ENCODE measurements at regions not wholly inside any gene's neighbourhood (a gene's known extent, or its start where the extent isn't known, plus 50 kb on each side); places are given as distances from the start of the nearest gene placed in this dataset.

DNA sequence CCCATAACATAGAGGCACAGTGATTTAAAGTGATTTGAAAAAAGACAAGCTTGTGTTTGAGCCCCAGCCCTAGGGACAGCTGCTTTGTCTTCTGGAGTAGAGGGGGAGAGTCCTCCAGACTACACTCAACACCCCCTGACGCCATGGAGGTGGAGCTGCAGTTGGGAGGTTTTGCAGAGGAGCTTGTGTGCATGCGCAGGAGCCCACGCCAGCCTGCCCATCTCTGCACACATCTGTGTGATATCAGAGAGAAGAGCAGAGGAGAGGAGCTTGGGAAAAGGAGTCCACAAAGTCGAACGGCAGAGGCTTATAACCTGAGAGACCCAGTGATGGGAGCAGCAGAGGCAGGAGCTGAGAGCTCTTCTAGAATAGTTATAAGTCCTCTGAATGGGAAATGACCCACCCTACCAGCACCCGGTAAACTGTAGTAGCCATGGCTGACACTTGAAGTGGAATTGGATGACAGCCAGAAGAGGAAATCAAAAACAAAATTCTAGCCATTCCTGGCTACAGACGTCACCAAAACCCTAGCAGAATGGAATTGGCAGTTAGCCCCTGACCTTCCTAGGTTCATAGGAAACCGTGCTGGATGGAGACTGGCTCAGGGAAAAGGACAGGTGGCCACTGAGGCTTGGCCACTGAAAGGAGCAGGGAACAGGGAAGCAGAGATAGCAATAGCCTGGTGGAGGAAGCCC lies 185.1 kb upstream of the VASH1 start:
- TF ChIP-seq POLR2AphosphoS5 (IDR thresholded peaks at IDR 0.05; ENCODE audit: insufficient read depth in 1 of 2, low read depth in 1 of 2): no peak
- TF ChIP-seq POLR2A (IDR thresholded peaks at IDR 0.05): no peak
- TF ChIP-seq, protein P1, sequence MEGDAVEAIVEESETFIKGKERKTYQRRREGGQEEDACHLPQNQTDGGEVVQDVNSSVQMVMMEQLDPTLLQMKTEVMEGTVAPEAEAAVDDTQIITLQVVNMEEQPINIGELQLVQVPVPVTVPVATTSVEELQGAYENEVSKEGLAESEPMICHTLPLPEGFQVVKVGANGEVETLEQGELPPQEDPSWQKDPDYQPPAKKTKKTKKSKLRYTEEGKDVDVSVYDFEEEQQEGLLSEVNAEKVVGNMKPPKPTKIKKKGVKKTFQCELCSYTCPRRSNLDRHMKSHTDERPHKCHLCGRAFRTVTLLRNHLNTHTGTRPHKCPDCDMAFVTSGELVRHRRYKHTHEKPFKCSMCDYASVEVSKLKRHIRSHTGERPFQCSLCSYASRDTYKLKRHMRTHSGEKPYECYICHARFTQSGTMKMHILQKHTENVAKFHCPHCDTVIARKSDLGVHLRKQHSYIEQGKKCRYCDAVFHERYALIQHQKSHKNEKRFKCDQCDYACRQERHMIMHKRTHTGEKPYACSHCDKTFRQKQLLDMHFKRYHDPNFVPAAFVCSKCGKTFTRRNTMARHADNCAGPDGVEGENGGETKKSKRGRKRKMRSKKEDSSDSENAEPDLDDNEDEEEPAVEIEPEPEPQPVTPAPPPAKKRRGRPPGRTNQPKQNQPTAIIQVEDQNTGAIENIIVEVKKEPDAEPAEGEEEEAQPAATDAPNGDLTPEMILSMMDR (IDR thresholded peaks at IDR 0.05): no peak
- H3K36me3 ChIP-seq: no peaks in the 10 kb centered on the region
- H3K4me3 ChIP-seq: no peak overlapping the region
- intact Hi-C loops (cut with DNase I): no loop called here
- H3K27ac ChIP-seq: no peak overlapping the region
- no peaks in the 10 kb centered on the region for H3K27me3 ChIP-seq
- no peaks in the 10 kb centered on the region for H3K4me1 ChIP-seq
- no peaks in the 10 kb centered on the region for H3K9me3 ChIP-seq
- DNase-seq (ENCODE audit: extremely low spot score in 2 of 2): no peak

DNA sequence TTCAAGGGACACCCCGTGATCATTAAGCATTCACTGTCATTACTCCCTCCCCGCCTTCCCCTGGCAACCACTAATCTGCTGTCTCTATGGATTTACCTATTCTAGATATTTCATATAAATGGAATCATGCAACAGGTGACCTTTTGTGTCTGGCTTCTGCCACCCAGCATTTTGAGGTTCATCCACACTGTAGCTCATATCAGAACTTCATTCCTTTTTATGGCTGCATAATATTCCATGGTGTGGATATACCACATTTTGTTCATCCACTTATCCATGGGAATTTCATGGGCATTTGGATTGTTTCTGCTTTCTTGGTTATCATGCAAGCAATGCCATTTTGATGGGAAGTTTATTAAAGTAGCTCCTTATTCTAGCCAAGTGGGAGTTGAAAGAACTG lies 184.2 kb upstream of the VASH1 start:
- no peak for DNase-seq (ENCODE audit: extremely low spot score in 2 of 2)
- intact Hi-C loops (cut with DNase I): no loop called here
- H3K27ac ChIP-seq: no peak overlapping the region
- TF ChIP-seq POLR2AphosphoS5 (IDR thresholded peaks at IDR 0.05; ENCODE audit: insufficient read depth in 1 of 2, low read depth in 1 of 2) (no peak), POLR2A (IDR thresholded peaks at IDR 0.05) (no peak)
- TF ChIP-seq, protein P1 (IDR thresholded peaks at IDR 0.05): no peak
- no peak overlapping the region for H3K4me3 ChIP-seq
- no peaks in the 10 kb centered on the region for H3K9me3 ChIP-seq
- no peaks in the 10 kb centered on the region for H3K36me3 ChIP-seq
- no peaks in the 10 kb centered on the region for H3K4me1 ChIP-seq
- H3K27me3 ChIP-seq: no peaks in the 10 kb centered on the region

DNA sequence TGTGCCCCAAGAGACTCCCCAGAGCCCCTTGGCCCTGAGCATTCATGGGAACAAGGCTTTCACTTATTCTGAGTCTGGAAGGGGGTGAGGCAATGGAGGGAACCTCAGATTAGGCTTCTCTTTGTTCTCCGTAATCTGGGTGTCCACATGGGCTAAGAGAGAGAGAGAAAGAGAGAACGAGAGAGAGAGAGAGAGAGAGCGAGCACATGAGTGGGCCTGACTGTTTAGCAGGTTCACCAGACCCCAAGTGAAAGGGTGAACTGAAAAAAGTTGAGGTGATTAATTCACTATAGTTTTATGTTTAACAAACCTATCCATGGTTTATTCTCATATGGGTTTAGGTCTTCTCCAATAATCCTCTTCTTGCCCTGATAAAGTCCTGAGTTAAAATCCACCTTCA lies 183.4 kb upstream of the VASH1 start:
- TF ChIP-seq POLR2A (IDR thresholded peaks at IDR 0.05) (no peak), POLR2AphosphoS5 (IDR thresholded peaks at IDR 0.05; ENCODE audit: insufficient read depth in 1 of 2, low read depth in 1 of 2) (no peak)
- TF ChIP-seq, protein P1 (IDR thresholded peaks at IDR 0.05): no peak
- no peak for DNase-seq (ENCODE audit: extremely low spot score in 2 of 2)
- no peaks in the 10 kb centered on the region for H3K27me3 ChIP-seq
- H3K36me3 ChIP-seq: no peaks in the 10 kb centered on the region
- H3K9me3 ChIP-seq: no peaks in the 10 kb centered on the region
- H3K4me1 ChIP-seq: no peaks in the 10 kb centered on the region
- no peak overlapping the region for H3K27ac ChIP-seq
- intact Hi-C loops (cut with DNase I): no loop called here
- no peak overlapping the region for H3K4me3 ChIP-seq

DNA sequence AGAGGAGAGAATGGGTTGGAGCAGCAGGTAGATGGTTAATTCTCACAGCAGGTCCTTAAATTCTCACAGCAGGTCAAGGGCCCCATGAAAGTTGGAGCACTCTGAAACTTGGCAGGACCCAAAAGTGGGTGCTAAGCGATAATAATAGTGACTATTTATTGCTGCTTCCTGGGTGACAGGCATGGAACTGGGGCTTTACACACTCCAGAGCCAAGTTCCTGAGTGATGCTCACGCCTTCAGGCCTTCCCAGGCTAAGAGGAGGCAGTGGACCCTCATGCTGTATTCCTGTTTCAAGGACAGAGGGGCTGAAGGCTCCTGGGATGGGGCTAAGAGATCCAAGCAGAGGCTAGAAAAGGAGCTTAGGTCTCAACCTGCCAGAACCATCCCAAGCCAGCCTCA lies 180.9 kb upstream of the VASH1 start:
- Histone ChIP-seq H3K36me3 (no peaks in the 10 kb centered on the region), H3K27ac (no peak overlapping the region), H3K4me1 (no peaks in the 10 kb centered on the region), H3K9me3 (no peaks in the 10 kb centered on the region), H3K4me3 (no peak overlapping the region), H3K27me3 (no peaks in the 10 kb centered on the region)
- DNase-seq (ENCODE audit: extremely low spot score in 2 of 2): no peak
- no peak for TF ChIP-seq POLR2A (IDR thresholded peaks at IDR 0.05)
- TF ChIP-seq POLR2AphosphoS5 (IDR thresholded peaks at IDR 0.05; ENCODE audit: insufficient read depth in 1 of 2, low read depth in 1 of 2): no peak
- TF ChIP-seq, protein P1 (IDR thresholded peaks at IDR 0.05): no peak
- intact Hi-C loops (cut with DNase I): no loop called here

DNA sequence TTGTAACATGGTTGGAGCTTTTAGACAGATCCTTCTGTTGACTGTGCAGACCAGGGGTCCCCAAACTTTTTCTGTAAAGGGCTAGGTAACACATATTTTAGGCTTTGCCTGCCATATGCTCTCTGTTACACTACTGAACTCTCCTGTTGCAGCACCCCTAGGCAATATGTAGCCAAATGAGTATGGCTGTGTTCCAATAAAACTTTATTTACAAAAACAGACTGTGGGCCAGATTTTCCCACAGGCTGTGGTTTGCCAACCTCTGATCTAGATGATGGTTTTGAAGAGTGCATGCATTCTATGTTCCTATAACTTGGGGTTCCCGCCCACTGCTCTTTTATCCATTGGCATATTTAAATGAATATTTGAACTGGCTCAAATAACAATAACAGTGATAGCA lies 180.3 kb upstream of the VASH1 start:
- no peak for TF ChIP-seq POLR2AphosphoS5 (IDR thresholded peaks at IDR 0.05; ENCODE audit: insufficient read depth in 1 of 2, low read depth in 1 of 2)
- TF ChIP-seq, protein P1 (IDR thresholded peaks at IDR 0.05): no peak
- TF ChIP-seq POLR2A (IDR thresholded peaks at IDR 0.05): no peak
- Histone ChIP-seq H3K27ac (no peak overlapping the region), H3K4me1 (no peaks in the 10 kb centered on the region), H3K4me3 (no peak overlapping the region), H3K27me3 (no peaks in the 10 kb centered on the region), H3K36me3 (no peaks in the 10 kb centered on the region), H3K9me3 (no peaks in the 10 kb centered on the region)
- DNase-seq (ENCODE audit: extremely low spot score in 2 of 2): no peak
- intact Hi-C loops (cut with DNase I): no loop called here

All from vagina (tissue), 2 donors.